Thoracic aorta (tissue), 2 donors: ENCODE measurements at regions not wholly inside any gene's neighbourhood (a gene's known extent, or its start where the extent isn't known, plus 50 kb on each side); places are given as distances from the start of the nearest gene placed in this dataset.

Experiments used
- ATAC-seq: fragments of 150-250 bp; one replicate; pipeline ENCODE4 v1.8.0; 2017; ENCODE audit warnings: low read depth; ENCODE audit not compliant: insufficient number of reproducible peaks, low FRiP score
- DNase-seq: peaks from one replicate; pipeline ENCODE4 v3.0.0-alpha.2; 2020; ENCODE audit warnings: low spot score
- H3K27ac ChIP-seq, 2 donors: fragments of 200-600 bp; sonication (generic); 1 replicate in 1 of 2; 2 replicates in 1 of 2; pipeline ENCODE4 v1.5.1; 2016; ENCODE audit warnings: mild to moderate bottlenecking in 2 of 2, moderate library complexity in 2 of 2
- H3K27me3 ChIP-seq: fragments of 200-600 bp; sonication (generic); replicated peaks from 2 replicates; pipeline ENCODE4 v1.6.0; 2016; ENCODE audit warnings: mild to moderate bottlenecking; ENCODE audit not compliant: insufficient read depth
- H3K36me3 ChIP-seq: fragments of 200-600 bp; sonication (generic); one replicate; pipeline ENCODE4 v1.5.1; 2016
- H3K4me1 ChIP-seq, 2 donors: fragments of 200-600 bp; sonication (generic); 1 replicate in 1 of 2; 2 replicates in 1 of 2; pipeline versions ENCODE4 v1.5.1 to v1.6.0; 2016; ENCODE audit warnings: low read depth in 2 of 2, mild to moderate bottlenecking in 1 of 2; ENCODE audit not compliant: control insufficient read depth in 1 of 2
- H3K4me3 ChIP-seq: fragments of 200-600 bp; sonication (generic); 2 replicates; pipeline ENCODE4 v1.5.1; 2016; ENCODE audit warnings: mild to moderate bottlenecking
- H3K9me3 ChIP-seq: fragments of 200-600 bp; sonication (generic); 2 replicates; pipeline ENCODE4 v1.5.1; 2016
- TF ChIP-seq, protein P1 (sequence below): fragments of 200-600 bp; sonication (generic); IDR thresholded peaks from one replicate; pipeline ENCODE4 v1.5.1; 2019; ENCODE audit warnings: antibody characterized with exemption

DNA sequence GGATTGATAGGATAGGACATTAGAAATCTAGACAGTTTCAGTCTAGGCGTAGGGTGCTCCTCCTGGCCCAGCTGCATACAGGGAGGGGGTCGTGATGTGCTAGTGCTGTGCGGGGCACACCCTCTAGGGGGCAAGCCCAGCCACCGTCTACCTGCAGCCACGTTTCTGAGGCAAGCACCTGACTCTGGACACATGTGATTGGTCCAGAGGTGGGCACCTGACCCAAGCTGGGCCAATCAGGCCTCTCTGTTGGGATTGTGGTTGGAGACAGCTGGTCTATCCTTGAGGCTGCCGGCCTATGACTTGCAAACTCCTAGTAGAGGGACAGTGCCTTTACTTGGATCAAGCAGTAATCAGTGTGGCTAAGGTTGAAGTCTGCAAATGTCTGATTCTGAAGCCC is 317.1 kb downstream of the BMP7 start:
- Histone ChIP-seq H3K9me3 (no peaks in the 10 kb centered on the region), H3K27ac (no peak overlapping the region), H3K36me3 (no peaks in the 10 kb centered on the region), H3K4me3 (no peak overlapping the region), H3K27me3 (no peaks in the 10 kb centered on the region), H3K4me1 (no peaks in the 10 kb centered on the region)
- TF ChIP-seq, protein P1, sequence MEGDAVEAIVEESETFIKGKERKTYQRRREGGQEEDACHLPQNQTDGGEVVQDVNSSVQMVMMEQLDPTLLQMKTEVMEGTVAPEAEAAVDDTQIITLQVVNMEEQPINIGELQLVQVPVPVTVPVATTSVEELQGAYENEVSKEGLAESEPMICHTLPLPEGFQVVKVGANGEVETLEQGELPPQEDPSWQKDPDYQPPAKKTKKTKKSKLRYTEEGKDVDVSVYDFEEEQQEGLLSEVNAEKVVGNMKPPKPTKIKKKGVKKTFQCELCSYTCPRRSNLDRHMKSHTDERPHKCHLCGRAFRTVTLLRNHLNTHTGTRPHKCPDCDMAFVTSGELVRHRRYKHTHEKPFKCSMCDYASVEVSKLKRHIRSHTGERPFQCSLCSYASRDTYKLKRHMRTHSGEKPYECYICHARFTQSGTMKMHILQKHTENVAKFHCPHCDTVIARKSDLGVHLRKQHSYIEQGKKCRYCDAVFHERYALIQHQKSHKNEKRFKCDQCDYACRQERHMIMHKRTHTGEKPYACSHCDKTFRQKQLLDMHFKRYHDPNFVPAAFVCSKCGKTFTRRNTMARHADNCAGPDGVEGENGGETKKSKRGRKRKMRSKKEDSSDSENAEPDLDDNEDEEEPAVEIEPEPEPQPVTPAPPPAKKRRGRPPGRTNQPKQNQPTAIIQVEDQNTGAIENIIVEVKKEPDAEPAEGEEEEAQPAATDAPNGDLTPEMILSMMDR: no peak
- no peak for ATAC-seq
- no peak for DNase-seq

DNA sequence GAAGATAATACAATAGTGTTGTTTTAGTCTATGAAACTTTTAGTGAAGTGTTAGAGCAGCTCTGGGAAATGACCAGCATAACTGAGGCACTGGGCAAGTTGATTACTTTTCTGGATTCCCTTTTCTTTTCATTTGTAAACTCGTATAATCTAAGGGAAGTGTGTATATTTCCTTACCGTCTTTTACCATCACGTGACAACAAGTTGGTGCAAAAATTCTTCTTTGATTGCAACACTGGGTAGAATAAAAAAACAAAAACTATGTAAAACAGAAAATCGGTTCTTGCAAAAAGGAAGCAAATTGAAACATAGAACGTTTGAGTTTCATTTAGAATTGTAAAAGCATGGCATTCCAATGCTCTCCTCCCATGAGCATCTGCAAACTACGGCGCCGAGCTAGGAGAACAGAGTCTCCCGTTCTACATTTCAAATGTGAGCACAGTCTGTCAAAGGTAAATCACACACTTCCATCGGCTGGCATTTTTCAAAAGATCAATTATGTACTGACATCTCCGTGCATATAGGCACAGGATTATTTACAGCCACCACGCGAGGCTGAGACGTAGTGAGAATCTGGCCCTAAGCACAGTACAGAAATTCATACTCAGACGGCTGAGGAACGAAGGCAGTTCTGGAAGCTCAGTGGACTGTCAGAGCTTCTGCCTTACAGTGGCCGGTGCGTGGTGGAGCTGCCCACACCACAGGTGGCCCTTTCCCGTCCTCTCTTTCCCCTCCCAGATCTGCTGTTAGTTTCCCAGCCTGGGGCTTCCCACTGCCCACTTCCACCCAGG is 314.0 kb downstream of the BMP7 start:
- Histone ChIP-seq H3K27me3 (no peaks in the 10 kb centered on the region), H3K36me3 (no peaks in the 10 kb centered on the region), H3K9me3 (no peaks in the 10 kb centered on the region), H3K4me3 (no peak overlapping the region), H3K27ac (no peak overlapping the region), H3K4me1 (no peaks in the 10 kb centered on the region)
- no peak for DNase-seq
- TF ChIP-seq, protein P1: no peak
- no peak for ATAC-seq

DNA sequence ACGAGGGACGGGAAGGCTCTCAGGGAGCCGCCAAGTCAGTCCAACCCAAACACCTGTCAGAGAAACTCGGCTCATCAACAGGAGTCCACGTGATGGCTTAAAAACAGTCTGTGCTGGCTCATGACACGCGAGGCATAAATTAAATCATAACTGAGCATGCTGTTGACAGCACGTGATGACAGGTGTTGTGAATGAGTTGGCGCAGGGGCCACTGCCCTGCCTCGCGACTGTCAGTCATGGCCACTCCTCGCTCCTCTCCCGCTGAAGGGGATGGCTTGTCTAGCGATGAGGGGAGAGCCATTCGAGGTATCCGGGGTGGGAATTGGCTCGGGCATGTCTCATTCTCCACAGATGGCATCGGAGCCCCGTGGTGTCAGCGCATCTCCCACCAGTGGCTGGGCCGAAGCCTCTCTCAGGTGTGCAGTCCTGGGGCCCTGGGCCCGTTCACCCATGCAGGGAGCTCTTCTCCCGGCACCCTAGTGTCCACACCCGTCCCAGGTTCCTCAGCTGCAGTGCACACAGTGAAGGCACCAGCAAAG is 313.3 kb downstream of the BMP7 start:
- Histone ChIP-seq H3K4me1 (no peaks in the 10 kb centered on the region), H3K27ac (no peak overlapping the region), H3K4me3 (no peak overlapping the region), H3K27me3 (no peaks in the 10 kb centered on the region), H3K9me3 (no peaks in the 10 kb centered on the region), H3K36me3 (no peaks in the 10 kb centered on the region)
- DNase-seq (no peak), ATAC-seq (no peak)
- TF ChIP-seq, protein P1: no peak

DNA sequence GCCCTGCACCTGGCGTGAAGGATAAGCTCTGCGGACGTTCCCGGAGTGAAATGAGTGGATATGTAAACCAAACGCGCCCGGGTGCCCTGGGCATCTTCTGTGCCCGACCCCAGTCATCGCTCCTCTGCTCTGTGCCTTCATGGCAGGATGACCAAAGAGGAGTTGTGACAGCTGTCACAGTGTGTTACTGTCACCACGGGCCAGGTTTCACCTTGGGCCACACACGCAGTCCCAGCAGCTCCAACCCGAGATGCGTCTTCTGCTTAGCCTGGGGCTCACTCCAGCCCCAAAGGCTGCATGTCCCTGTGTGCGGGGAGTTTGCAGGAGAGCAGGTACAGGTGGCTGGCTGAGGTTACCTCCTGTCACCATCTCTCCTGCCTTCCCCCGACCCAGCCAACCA is 311.6 kb downstream of the BMP7 start:
- no peak for ATAC-seq
- Histone ChIP-seq H3K27ac (no peak overlapping the region), H3K27me3 (no peaks in the 10 kb centered on the region)

DNA sequence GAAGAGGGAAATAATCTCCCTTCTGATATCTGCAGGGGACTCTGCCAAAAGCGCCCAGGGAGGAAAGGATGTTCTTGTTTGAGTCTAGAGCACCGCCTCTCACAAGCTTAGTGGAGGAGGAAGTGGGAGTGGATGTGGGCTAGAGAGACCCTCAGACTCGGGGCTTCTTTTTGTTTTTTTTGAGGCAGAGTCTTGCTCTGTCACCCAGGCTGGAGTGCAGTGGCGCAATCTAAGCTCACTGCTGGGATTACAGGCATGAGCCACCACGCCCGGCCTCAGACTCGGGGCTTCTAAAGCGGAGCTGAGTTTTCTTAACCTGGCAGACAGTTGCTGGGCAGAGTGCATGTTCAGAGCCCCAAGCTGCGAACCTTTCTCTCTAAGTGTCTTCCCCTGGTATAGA is 310.8 kb downstream of the BMP7 start:
- H3K27me3 ChIP-seq: no peaks in the 10 kb centered on the region
- no peak overlapping the region for H3K4me3 ChIP-seq
- no peak overlapping the region for H3K27ac ChIP-seq
- ATAC-seq: no peak
- no peak for DNase-seq
- no peaks in the 10 kb centered on the region for H3K36me3 ChIP-seq
- TF ChIP-seq, protein P1: no peak
- H3K9me3 ChIP-seq: no peaks in the 10 kb centered on the region
- no peaks in the 10 kb centered on the region for H3K4me1 ChIP-seq

More for the DNA sequence above, 311.6 kb downstream of the BMP7 start:
- H3K4me3 ChIP-seq: no peak overlapping the region
- no peaks in the 10 kb centered on the region for H3K4me1 ChIP-seq
- no peak for DNase-seq
- H3K36me3 ChIP-seq: no peaks in the 10 kb centered on the region
- H3K9me3 ChIP-seq: no peaks in the 10 kb centered on the region
- TF ChIP-seq, protein P1: no peak
